Motor neuron (in vitro differentiated cells): ENCODE measurements at regions not wholly inside any gene's neighbourhood (a gene's known extent, or its start where the extent isn't known, plus 50 kb on each side); places are given as distances from the start of the nearest gene placed in this dataset.
A peak's percentile ranks its signal among the peaks of the same experiment; 100 is the strongest.

Experiments
- ATAC-seq, 8 experiments: fragments of 200-7000 bp; cut with Tn5 transposase; replicated peaks in 6 of 8; 2 replicates each; pipeline ENCODE4 v1.8.0; 2021; ENCODE audit warnings: mild to moderate bottlenecking in 8 of 8, moderate library complexity in 8 of 8
- H3K27ac ChIP-seq, 2 donors: fragments of 250-450 bp; sonication (Bioruptor Pico); 2 replicates each; pipeline ENCODE4 v1.9.0; 2021; ENCODE audit warnings: antibody characterized with exemption in 2 of 2, mild to moderate bottlenecking in 2 of 2, moderate library complexity in 1 of 2
- H3K4me1 ChIP-seq, 2 donors: fragments of 250-450 bp; sonication (Bioruptor Pico); replicated peaks in 1 of 2; 2 replicates each; pipeline ENCODE4 v1.6.1; 2021; ENCODE audit warnings: antibody characterized with exemption in 2 of 2, mild to moderate bottlenecking in 2 of 2, moderate library complexity in 1 of 2
- H3K4me3 ChIP-seq, 5 donors: fragments of 250-450 bp; sonication (Bioruptor Pico); 2 replicates each; pipeline ENCODE4 v1.9.0; 2021; ENCODE audit warnings: antibody characterized with exemption in 5 of 5, mild to moderate bottlenecking in 5 of 5, moderate library complexity in 4 of 5
- WGBS, 10 experiments: fragments of 450-650 bp; shearing (Covaris generic); methylation state at CpG; one replicate each; pipeline ENCODE4 v1.0.0; 2022; 5-methylcytosine and 5-hydroxymethylcytosine counted together
- in situ Hi-C, 9 experiments: fragments of 400-800 bp; cut with MboI; loops; one replicate each; pipeline ENCODE4 v1.15.0; 2021; ENCODE audit warnings: low sequenced_read_pairs in 9 of 9, low pct_unique_long_range_greater_than_20kb in 2 of 9; ENCODE audit not compliant: unreplicated experiment in 9 of 9

- H3K4me3 ChIP-seq = no peak overlapping the region
- H3K4me1 ChIP-seq = peaks cover 0 to 5% of the 10 kb centered on the region in 2 donors
- peak in 3 of 8 experiments; percentile 75 to 89 (median 83) for ATAC-seq
- in situ Hi-C loops = no loop called here
- H3K27ac ChIP-seq = no peak overlapping the region
- WGBS, 10 experiments = 0 to 100% (median 34%) methylated on average over 1 to 3 of the region's 3 CpGs; no CpG with 5 or more reads in 5 of the 10 experiments
Observed at GRCh38 chr16:48865520-48865919, 255.5 kb upstream of the N4BP1 start.

- no peak overlapping the region for H3K4me3 ChIP-seq
- WGBS, 10 experiments = 57 to 100% (median 83%) methylated on average over 1 of the region's 1 CpG; no CpG with 5 or more reads in 7 of the 10 experiments
- in situ Hi-C loops = no loop called here
- ATAC-seq = no peak
- peaks cover 0 to 5% of the 10 kb centered on the region in 2 donors for H3K4me1 ChIP-seq
- H3K27ac ChIP-seq = no peak overlapping the region
Observed at GRCh38 chr16:48864055-48864454, 254.1 kb upstream of the N4BP1 start.

DNA sequence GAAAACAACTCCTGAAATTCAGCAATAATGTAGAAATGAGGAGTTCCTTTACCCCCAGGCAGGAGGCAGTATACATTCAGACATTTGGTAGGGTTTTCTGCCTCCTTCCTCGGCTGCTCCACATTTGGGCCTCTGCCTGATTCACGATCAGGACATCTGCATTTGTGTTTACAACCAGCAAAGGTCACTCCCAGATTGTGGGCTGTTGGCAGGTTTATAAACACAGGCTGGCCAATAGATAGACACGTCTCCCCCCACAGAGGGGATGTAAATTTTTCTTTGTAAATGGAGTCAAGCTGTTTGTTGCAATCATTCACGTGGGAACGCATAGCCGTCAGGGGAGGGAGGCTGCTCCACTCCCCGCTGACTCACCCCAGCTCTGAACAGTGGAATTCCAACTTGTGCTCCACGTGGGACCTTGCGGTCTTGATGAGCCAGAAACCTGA, 252.1 kb upstream of the N4BP1 start:
- 1 to 20% (median 8%) methylated on average over 3 to 9 of the region's 9 CpGs; no CpG with 5 or more reads in 4 of the 10 experiments for WGBS, 10 experiments
- no peak overlapping the region for H3K4me3 ChIP-seq
- in situ Hi-C loops = no loop called here
- H3K27ac ChIP-seq = peak overlapping the region in 1 of 2 donors; percentile 55
- peaks cover 0 to 5% of the 10 kb centered on the region in 2 donors for H3K4me1 ChIP-seq
- ATAC-seq = peak; percentile 36 to 97 (median 81)

DNA sequence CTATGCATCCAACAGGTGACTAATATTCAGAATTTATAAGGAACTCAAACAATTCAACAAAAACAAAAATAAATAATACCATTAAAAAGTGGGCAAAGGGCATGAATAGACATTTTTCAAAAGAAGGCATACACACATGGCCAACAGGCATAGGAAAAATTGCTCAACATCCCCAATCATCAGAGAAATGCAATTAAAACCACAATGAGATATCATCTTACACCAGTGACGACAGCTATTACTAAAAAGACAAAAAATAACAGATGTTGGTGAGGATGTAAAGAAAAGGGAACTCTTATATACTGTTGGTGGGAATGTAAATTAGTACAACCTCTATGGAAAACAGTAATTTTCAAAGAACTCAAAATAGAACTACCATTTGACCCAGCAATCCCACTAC, 250.4 kb upstream of the N4BP1 start:
- WGBS, 10 experiments = 0 to 100% (median 79%) methylated on average over 1 of the region's 1 CpG; no CpG with 5 or more reads in 2 of the 10 experiments
- Histone ChIP-seq H3K4me1 (peaks cover 0 to 5% of the 10 kb centered on the region in 2 donors), H3K27ac (no peak overlapping the region), H3K4me3 (no peak overlapping the region)
- in situ Hi-C loops = no loop called here
- ATAC-seq = no peak

GRCh38 chr16:48852951-48853350, 243.0 kb upstream of the N4BP1 start:
- Histone ChIP-seq H3K4me1 (peaks cover 5 to 28% of the 10 kb centered on the region in 2 donors), H3K27ac (peak overlapping the region in 1 of 2 donors; percentile 65), H3K4me3 (no peak overlapping the region)
- peak in 5 of 8 experiments; percentile 27 to 83 (median 75) for ATAC-seq
- in situ Hi-C loops = no loop called here
- WGBS, 10 experiments = 0 to 90% (median 40%) methylated on average over 1 to 5 of the region's 12 CpGs; no CpG with 5 or more reads in 4 of the 10 experiments

DNA sequence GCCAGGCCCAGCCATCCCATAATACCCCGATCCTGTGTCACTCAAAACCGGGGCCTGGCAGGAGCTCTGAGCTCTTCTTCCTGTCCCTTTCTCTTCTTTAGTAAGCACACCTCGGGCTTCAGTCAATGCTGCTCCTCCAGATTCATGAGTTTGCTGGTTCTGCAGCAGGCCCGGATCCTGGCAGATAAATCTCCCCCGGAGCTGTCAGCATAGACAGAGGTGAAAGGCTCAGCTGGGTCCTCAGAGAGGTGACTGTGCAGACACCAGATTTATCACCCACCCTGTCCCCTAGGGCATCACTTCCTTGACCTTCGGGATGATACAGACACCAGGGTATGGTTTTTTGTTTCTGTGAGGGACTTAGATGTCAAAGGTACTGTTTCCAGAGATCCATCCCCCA, 242.5 kb upstream of the N4BP1 start:
- 8 to 92% (median 43%) methylated on average over 1 to 5 of the region's 6 CpGs; no CpG with 5 or more reads in 5 of the 10 experiments for whole genome bisulfite sequencing, 10 experiments
- Histone ChIP-seq H3K4me3 (no peak overlapping the region), H3K27ac (peak overlapping the region in 1 of 2 donors; percentile 66), H3K4me1 (peaks cover 5 to 28% of the 10 kb centered on the region in 2 donors)
- ATAC-seq = peak in 3 of 8 experiments; percentile 72 to 80 (median 80)
- in situ Hi-C loops = no loop called here

DNA sequence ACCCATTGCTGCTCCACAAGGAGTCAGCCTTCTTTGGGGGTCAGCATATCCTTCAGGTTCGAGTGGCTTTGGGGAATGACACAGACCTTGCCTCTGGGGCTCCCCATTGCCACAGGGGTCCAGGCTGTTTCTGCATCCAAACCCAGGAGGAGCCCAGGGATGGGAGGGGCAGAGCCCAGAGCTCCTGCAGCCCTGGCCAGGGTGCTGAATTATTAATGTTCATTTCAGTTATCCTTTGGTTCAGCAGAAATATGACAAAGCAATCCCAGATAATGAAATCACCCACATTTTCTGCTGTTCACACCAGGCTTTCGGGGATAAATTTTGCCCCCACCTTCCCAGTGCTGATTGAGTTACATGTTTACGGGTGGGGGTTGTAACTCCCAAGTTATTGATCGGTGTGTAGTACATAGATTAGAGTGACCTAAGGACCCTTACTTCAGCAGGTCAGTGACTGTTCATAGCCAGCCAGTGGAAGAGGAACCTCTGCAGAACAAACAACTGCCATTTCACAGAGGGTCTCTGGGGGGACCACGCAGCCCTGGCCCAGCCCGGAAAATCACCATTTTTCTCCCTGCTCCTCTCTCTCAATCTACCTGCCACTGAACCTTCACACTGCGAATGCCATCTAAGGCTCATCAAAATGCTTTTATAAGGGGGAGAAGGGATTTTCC, 240.3 kb upstream of the N4BP1 start:
- Histone ChIP-seq H3K4me3 (no peak overlapping the region), H3K4me1 (peaks cover 5 to 28% of the 10 kb centered on the region in 2 donors), H3K27ac (no peak overlapping the region)
- in situ Hi-C loops = no loop called here
- 28 to 90% (median 62%) methylated on average over 1 to 6 of the region's 7 CpGs; no CpG with 5 or more reads in 4 of the 10 experiments for WGBS, 10 experiments
- no peak for ATAC-seq

- Histone ChIP-seq H3K4me1 (peaks cover 0 to 13% of the 10 kb centered on the region in 2 donors), H3K4me3 (no peak overlapping the region), H3K27ac (no peak overlapping the region)
- no peak for ATAC-seq
- WGBS, 10 experiments = 0 to 100% (median 33%) methylated on average over 1 to 2 of the region's 2 CpGs; no CpG with 5 or more reads in 3 of the 10 experiments
- in situ Hi-C loops = no loop called here
Observed at GRCh38 chr16:48846277-48846676, 236.3 kb upstream of the N4BP1 start.

GRCh38 chr16:48845261-48845660, 235.3 kb upstream of the N4BP1 start:
- H3K4me3 ChIP-seq = no peak overlapping the region
- ATAC-seq = peak in 1 of 8 experiments; percentile 50
- peaks cover 0 to 5% of the 10 kb centered on the region in 2 donors for H3K4me1 ChIP-seq
- WGBS, 10 experiments = 0 to 38% (median 13%) methylated on average over 1 to 2 of the region's 2 CpGs; no CpG with 5 or more reads in 1 of the 10 experiments
- no peak overlapping the region for H3K27ac ChIP-seq
- in situ Hi-C loops = no loop called here

DNA sequence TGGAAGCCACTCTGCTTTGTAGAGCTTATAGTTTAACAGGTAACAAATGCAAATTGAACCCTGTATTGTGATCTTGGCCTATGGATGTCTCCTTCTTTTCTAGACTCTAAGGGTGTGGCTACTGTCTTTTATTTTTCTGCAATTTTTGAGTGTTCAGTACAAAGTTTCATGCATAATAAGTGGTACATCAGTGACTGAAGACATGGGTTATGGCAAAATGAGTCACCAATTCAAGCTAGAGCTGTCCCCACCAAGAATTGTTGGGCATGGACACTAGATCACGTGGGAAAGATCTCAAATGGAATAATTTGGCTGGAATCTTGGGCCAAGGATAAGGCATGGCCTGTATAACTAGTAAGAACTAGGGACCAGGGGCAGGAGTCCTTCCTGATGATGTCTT, 228.4 kb upstream of the N4BP1 start:
- ATAC-seq = peak in 2 of 8 experiments; percentile 51 to 66
- Histone ChIP-seq H3K27ac (no peak overlapping the region), H3K4me3 (no peak overlapping the region), H3K4me1 (peaks cover 0 to 5% of the 10 kb centered on the region in 2 donors)
- in situ Hi-C loops = no loop called here
- 0 to 80% (median 33%) methylated on average over 1 of the region's 1 CpG; no CpG with 5 or more reads in 5 of the 10 experiments for WGBS, 10 experiments

- 0 to 43% (median 20%) methylated on average over 1 to 4 of the region's 4 CpGs; no CpG with 5 or more reads in 4 of the 10 experiments for WGBS, 10 experiments
- in situ Hi-C loops = no loop called here
Observed at GRCh38 chr16:48836636-48837035, 226.7 kb upstream of the N4BP1 start.

DNA sequence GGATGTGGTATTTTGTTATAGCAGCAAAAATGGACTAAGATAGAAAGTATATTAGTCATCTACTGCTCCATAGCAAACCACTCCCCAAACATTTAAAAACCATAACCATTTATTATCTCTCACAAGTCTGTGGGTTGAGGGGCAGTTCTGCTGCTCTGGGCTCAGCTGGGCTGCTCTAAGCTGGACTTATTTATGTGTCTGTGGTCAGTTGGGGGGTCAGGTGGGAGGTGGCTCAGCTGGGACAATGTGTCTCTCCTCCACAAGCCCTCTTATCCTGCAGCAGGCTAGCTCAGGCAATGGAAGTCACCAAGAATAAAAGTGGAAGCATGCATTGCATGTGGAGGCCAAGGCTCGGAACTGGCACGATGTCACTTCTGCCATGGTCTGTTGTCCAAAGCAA, 226.1 kb upstream of the N4BP1 start:
- in situ Hi-C loops = no loop called here
- 0 to 90% (median 79%) methylated on average over 2 of the region's 2 CpGs; no CpG with 5 or more reads in 7 of the 10 experiments for WGBS, 10 experiments
- H3K27ac ChIP-seq = no peak overlapping the region
- peaks cover 0 to 12% of the 10 kb centered on the region in 2 donors for H3K4me1 ChIP-seq
- no peak overlapping the region for H3K4me3 ChIP-seq
- ATAC-seq = peak in 1 of 8 experiments; percentile 67

More at GRCh38 chr16:48836636-48837035, 226.7 kb upstream of the N4BP1 start:
- Histone ChIP-seq H3K4me1 (peaks cover 0 to 6% of the 10 kb centered on the region in 2 donors), H3K4me3 (no peak overlapping the region), H3K27ac (no peak overlapping the region)
- ATAC-seq = peak in 1 of 8 experiments; percentile 73

- 14 to 40% (median 17%) methylated on average over 1 of the region's 1 CpG; no CpG with 5 or more reads in 6 of the 10 experiments for WGBS, 10 experiments
- Histone ChIP-seq H3K4me1 (peaks cover 5 to 21% of the 10 kb centered on the region in 2 donors), H3K27ac (no peak overlapping the region), H3K4me3 (no peak overlapping the region)
- ATAC-seq = no peak
- in situ Hi-C loops = no loop called here
Observed at GRCh38 chr16:48834576-48834975, 224.6 kb upstream of the N4BP1 start.
